Frontal cortex (tissue), 3 donors: ENCODE measurements at regions not wholly inside any gene's neighbourhood (a gene's known extent, or its start where the extent isn't known, plus 50 kb on each side); places are given as distances from the start of the nearest gene placed in this dataset.
"Not testable (repeated sequence)": the region's sequence is repeated elsewhere in the genome, so short reads cannot be mapped to it uniquely, and the experiment has no call there.

Source experiments
- DNase-seq, 2 donors: peaks; one replicate each; pipeline ENCODE4 v3.0.0; 2012; ENCODE audit warnings: low spot score in 2 of 2
- FAIRE-seq: peaks from 2 replicates; lab custom pipeline; 2012; peaks lifted over from hg19 to GRCh38; lab: Jason Lieb, UNC
- donor health status: control.
- donor health status: control.
- donor health status: control.

DNA sequence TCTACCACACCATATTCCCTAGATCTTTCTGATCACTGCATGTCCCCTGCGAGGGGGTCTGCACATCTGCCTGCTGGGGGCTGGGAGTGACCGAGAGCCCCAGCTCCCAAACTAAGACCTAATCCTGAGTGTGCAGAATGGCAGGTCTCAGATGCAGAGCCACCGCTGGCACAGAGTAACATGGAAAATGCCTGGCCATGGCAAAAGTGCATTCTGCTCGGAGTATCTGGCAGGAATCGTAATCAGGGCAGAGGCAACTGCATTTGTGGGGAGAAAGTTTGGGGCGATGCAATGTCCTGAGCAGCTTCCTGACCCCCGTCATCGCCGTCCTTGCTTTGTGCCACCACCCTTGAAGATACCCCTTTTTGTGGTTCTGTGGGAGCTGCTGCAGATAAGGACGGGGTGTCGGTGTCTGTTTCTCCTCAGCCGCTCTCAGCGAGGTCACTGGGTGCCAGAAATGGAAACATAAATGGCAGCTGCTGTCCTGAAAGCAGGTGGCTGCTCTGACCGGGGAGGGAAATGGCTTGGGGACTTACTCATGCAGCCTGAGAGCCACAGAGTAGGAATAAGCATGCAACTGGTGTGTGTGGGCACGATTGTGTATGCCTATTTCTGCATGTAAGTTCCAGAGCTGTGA, 157.9 kb downstream of the LY86 start:
- DNase-seq: no peak
- no peak for FAIRE-seq

DNA sequence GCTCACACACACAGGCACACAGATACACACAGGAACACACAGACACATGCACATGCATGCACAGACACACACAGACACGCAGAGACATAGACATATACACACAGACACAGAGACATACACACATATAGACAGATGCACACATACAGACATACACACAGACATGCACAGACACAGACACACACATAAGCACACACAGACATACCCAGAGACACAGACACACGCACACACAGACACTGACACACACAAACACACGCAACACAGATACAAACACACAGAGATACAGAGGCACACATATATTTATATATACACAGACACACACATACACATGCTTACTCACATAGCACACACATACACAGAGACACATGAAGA, 158.4 kb downstream of the LY86 start:
- DNase-seq: no peak
- FAIRE-seq: no peak

- FAIRE-seq: no peak
- no peak for DNase-seq
These were observed 158.9 kb downstream of the LY86 start for GRCh38 chr6:6747371-6747770.

DNA sequence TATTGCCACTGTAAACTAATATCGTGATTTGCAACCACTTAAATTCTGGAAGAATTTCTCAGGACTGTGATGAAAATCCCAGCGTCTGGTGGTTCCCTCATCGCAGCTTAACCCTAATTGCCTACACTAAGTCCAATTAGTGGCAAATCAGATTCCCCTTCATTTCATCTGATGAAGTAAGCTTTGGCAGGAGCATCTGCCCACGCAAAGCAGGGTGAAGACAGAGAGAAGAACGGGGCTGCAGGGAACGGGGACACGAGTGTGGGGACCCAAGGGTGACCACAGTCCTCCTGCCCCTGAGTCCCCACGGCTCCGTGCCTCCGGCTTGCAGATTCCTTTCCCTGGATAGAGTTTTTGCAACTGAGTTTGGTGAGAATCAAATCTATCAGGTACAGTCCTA, 159.5 kb downstream of the LY86 start:
- FAIRE-seq: no peak
- no peak for DNase-seq

DNA sequence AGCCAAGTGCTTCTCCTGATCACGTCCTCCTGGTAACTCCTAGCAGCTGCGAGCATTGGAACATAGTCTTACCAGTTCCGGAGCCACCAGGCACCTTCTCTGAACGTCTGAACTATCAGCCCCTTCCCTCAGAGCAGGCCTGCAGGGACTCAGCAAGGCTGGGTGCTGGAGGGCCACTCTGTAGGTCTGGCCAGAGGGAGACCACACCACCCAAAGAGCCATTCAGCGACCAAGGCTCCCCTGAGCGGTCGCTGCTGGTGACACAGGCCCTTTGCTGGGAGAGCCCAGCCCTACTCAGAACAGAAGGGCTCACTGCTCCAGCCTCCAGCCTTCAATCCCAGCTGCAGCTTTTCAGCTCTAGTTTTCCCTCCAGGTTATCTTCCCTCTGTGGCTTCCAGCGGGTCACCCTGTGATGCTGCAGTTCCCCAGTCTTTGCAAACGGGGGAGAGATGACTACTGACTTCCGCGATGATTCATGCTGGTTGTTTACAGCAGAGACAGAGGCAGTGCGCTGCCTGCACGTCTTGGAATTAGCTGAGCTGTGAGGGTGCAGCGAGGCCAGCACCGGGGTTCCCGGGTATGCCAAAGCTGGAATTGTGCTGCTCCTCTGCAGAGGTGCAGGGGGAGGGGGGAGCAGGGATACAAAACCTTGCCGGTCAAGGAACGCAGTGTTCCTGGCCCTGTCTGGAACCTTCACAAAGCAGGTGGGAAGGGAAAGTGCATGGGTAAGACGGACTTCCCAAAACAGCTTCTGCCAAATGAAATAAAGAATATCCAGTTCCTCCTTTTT, 161.4 kb downstream of the LY86 start:
- FAIRE-seq (no peak), DNase-seq (peak in 1 of 2 donors; percentile 57)

DNA sequence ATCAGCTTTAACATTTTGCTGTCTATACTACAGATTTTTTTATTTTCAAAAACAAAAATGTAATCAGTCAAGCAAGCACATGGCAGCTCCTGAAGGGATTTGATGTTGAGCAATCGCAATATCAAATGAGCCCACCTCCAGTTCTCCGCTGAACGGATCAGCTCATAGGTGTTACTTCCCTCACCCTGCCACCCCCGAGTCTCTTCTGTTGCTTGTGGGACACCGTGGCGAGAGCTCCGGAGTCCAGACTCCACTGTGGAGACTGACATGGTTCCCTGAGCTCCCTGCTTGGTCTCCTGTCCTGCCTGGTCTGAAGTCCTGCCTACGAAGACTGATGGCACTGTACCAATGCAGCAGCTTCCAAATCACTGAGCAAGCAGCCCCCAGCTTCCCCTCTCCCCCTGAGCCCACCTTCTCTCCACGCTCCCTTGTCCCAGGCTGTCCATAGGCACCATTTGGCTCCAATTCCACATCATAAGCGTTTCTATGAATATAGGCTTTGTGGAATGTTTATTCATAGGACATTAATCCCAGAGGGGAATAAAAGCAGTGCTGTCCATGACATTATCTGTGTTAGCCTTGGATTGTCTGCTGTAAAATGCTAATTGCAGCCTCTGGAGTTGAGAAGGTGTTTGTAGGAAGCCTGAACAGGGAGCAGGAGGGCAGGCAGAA, 162.2 kb downstream of the LY86 start:
- FAIRE-seq: no peak

GRCh38 chr6:6751266-6751596, 162.7 kb downstream of the LY86 start:
- DNase-seq (no peak), FAIRE-seq (no peak)

More for the DNA sequence above, 162.2 kb downstream of the LY86 start:
- DNase-seq: no peak

DNA sequence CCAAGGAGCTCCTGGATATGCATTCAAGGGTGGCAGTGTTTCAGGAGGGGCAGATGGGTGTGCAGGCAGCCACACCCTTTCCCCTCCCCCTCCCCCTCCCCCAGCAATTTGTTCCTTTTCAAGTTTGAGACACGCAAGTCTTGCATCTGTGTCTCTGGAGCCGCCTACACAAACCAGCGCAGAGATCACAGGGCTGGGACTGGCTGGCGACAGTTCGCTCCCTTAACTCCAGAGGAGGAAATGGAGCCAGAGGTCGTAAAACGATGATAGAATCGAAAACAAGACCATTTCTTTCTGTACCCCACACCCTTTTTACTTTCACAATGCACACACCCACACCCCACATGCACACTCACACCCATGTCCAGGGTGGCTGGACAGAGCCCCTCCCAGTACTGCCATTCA, 163.1 kb downstream of the LY86 start:
- no peak for FAIRE-seq

GRCh38 chr6:6752129-6752528, 163.6 kb downstream of the LY86 start:
- no peak for DNase-seq
- no peak for FAIRE-seq

More for the DNA sequence above, 163.1 kb downstream of the LY86 start:
- no peak for DNase-seq

- no peak for DNase-seq
- no peak for FAIRE-seq
These were observed 164.8 kb downstream of the LY86 start for GRCh38 chr6:6753301-6753700.

- FAIRE-seq (no peak), DNase-seq (no peak)
These were observed 168.0 kb downstream of the LY86 start for GRCh38 chr6:6756526-6756925.

- no peak for DNase-seq
- FAIRE-seq: no peak
These were observed 170.0 kb downstream of the LY86 start for GRCh38 chr6:6758546-6758914.

DNA sequence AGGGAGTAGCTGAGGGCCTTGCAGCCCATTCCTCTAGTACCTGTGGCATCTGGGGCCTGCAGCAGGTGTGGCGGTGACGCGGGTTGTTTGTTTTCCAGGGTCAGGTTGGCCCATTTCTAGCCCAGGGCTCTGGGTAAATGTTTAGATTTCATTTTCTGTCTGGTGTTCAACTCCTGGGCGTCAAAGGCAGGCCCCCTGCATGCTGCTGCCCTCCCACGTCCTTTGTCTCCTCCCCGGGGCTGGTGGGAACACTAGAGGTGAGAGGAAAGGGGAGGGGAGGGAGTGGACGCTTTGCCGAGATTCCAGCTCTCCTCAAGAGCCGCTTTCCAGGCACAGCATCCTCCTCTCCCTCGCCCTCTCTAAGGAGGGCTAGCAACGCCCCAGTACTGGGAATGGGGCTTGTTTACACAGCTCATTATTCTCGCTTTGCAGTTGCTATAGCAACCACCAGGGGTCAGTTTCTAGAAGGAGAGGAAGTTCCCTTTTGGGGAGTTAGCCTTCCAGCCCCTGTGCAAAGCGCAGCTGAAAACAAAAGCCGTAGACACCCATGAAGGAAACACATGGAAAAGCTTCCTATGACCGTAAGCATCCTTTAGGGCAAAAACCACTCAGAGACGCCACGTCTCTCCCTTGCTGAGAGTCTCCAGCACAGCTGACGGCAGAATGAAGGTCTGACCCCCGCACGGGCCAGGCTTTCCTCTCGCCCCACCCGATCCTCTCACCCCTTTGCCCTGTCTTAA, 170.6 kb downstream of the LY86 start:
- no peak for FAIRE-seq
- DNase-seq: peak; percentile 41 to 61

DNA sequence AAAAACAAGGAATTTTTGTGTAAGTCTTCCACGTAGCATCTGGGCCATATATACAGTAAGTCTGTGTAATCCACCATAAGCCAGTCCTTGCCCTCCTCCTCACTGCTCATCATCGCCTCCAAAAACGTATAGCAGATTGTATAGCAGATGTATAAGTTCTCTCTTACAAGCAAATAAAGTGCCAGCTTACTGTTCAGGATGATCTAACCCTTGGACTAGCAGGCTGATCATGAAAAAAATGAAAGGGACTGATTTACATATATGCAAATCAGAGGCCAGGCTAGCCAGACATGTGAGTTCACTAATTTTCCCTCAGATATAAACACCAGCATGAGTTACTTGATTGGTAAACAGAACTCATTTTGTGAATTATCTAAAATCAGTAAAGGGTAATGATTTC, 171.5 kb downstream of the LY86 start:
- no peak for DNase-seq
- no peak for FAIRE-seq

- DNase-seq, FAIRE-seq: not testable (repeated sequence)
These were observed 174.0 kb downstream of the LY86 start for GRCh38 chr6:6762566-6762965.

DNA sequence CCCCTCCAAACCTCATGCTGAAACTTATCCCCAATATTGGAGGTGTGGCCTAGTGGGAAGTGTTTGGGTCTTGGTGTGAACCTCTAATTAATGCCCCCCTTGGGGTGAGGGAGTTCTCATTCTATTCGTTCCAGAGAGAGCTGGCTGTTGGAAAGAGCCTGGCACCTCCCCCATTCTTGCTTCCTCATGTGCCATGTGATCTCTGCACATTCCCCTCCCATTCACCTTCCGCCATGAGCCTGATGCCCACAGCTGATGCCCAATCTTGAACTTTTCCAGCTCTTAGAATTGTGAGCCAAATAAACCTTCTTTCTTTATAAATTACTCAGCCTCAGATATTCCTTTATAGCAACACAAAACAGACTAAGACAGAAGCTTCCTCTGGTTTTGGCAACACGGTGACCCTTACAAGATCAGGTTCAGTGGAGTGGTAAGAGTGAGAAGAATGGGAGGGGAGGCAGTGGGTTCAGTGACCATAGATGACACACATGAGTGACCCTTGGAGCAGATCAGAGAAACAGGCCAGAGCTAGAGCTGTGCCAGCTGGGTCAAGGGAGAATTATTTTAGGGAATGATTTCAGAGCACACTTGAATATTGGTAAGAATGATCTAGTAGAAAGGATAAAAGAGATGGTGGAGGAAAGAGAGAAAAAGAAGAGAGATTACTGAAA, 176.4 kb downstream of the LY86 start:
- FAIRE-seq: no peak
- DNase-seq: no peak

- no peak for DNase-seq
- FAIRE-seq: no peak
These were observed 177.8 kb downstream of the LY86 start for GRCh38 chr6:6766230-6766905.

DNA sequence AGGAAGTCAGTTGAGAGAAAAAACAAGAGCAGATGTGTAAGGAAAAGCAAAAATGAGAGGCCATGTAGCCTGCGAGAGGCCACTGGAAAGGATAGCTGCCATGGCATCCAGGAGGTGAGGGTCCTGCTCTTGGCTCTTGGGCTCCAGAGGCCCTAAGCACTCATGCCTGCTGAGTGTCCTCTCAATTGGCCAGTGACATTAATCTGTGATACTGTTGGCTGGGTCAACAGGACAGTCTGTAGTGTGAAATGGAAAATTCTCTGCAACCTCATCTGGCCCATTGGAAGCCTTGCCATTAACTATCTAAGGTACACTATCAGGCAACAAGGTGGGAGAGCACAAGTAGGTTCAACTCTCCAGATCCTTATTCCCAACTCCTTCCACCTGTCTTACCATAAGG, 180.9 kb downstream of the LY86 start:
- FAIRE-seq: no peak

DNA sequence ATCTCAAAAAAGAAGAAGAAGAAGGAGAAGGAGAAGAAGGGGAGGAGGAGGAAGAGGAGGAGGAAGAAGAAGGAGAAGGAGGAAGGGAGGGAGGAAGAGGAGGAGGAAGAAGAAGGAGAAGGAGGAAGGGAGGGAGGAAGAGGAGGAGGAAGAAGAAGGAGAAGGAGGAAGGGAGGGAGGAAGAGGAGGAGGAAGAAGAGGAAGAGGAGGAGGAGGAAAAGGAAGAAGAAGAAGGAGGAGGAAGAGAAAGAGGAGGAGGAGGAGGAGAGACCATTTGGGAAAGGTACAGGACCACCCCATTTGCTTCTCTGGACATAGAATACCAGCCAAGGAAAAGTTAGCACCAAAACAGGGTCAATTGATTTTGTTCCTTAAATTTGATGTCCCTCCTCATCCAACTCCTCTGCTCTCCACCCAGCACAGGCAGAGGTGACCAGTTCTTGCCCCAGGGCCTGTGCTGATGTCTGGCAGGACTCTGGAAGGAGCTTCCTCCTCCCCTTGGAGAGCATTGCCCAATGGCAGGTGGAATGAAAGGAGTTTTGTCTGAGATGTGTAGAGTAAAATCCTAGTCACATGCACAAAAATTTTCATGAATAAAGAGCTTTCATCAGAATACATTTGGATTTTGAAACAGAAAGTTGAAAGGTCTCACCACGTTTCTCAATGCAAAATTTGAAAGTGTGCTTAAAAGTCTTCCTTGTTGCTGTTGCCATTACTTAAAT, 182.9 kb downstream of the LY86 start:
- no peak for FAIRE-seq

More for the DNA sequence above, 180.9 kb downstream of the LY86 start:
- no peak for DNase-seq

More for the DNA sequence above, 182.9 kb downstream of the LY86 start:
- DNase-seq: no peak
